GM21423 (cell line): ENCODE measurements at regions not wholly inside any gene's neighbourhood (a gene's known extent, or its start where the extent isn't known, plus 50 kb on each side); places are given as distances from the start of the nearest gene placed in this dataset.

Experiments used
- ATAC-seq: cut with Tn5 transposase; IDR thresholded peaks from one replicate; pipeline ENCODE4 v1.9.1; 2021; ENCODE audit warnings: mild to moderate bottlenecking, moderate library complexity; ENCODE audit not compliant: unreplicated experiment

- ATAC-seq = no peak
Observed at GRCh38 chr18:1994471-1994870, 576.8 kb downstream of the METTL4 start.

- ATAC-seq = no peak
Observed at GRCh38 chr18:1995041-1995612, 576.2 kb downstream of the METTL4 start.

- ATAC-seq = no peak
Observed at GRCh38 chr18:1998121-1998520, 573.2 kb downstream of the METTL4 start.

- no peak for ATAC-seq
Observed at GRCh38 chr18:1999387-1999786, 571.9 kb downstream of the METTL4 start.

GRCh38 chr18:2002151-2002550 is 569.2 kb downstream of the METTL4 start:
- ATAC-seq = no peak

GRCh38 chr18:2002604-2003003 is 568.7 kb downstream of the METTL4 start:
- ATAC-seq = no peak

GRCh38 chr18:2009942-2010697 is 561.2 kb downstream of the METTL4 start:
- no peak for ATAC-seq

- no peak for ATAC-seq
Observed at GRCh38 chr18:2027016-2027415, 544.3 kb downstream of the METTL4 start.

- ATAC-seq = no peak
Observed at GRCh38 chr18:2027756-2028155, 543.5 kb downstream of the METTL4 start.

- no peak for ATAC-seq
Observed at GRCh38 chr18:2028986-2029385, 542.3 kb downstream of the METTL4 start.

- ATAC-seq = no peak
Observed at GRCh38 chr18:2030647-2031046, 540.7 kb downstream of the METTL4 start.

GRCh38 chr18:2032036-2032435 is 539.3 kb downstream of the METTL4 start:
- ATAC-seq = no peak

GRCh38 chr18:2035056-2035455 is 536.2 kb downstream of the METTL4 start:
- ATAC-seq = no peak

- ATAC-seq = no peak
Observed at GRCh38 chr18:2036086-2036485, 535.2 kb downstream of the METTL4 start.

GRCh38 chr18:2040279-2040678 is 531.0 kb downstream of the METTL4 start:
- ATAC-seq = no peak

GRCh38 chr18:2049986-2050385 is 521.3 kb downstream of the METTL4 start:
- ATAC-seq = no peak

- ATAC-seq = no peak
Observed at GRCh38 chr18:2050702-2051201, 520.6 kb downstream of the METTL4 start.

- no peak for ATAC-seq
Observed at GRCh38 chr18:2053490-2054089, 517.7 kb downstream of the METTL4 start.

GRCh38 chr18:2059336-2059735 is 512.0 kb downstream of the METTL4 start:
- no peak for ATAC-seq

- ATAC-seq = no peak
Observed at GRCh38 chr18:2060086-2060485, 511.2 kb downstream of the METTL4 start.

GRCh38 chr18:2070631-2071030 is 500.7 kb downstream of the METTL4 start:
- ATAC-seq = no peak

GRCh38 chr18:2075499-2075898 is 495.8 kb downstream of the METTL4 start:
- ATAC-seq = no peak
